ENCODE measurements at regions not wholly inside any gene's neighbourhood (a gene's known extent, or its start where the extent isn't known, plus 50 kb on each side); places are given as distances from the start of the nearest gene placed in this dataset.
"Not testable (repeated sequence)": the region's sequence is repeated elsewhere in the genome, so short reads cannot be mapped to it uniquely, and the experiment has no call there.

- no peak for DNase-seq (ENCODE audit: low spot score)
Measured at GRCh38 chr6:132198896-132199295, 202.4 kb downstream of the MOXD1 start.

GRCh38 chr6:132198040-132198439 is 203.2 kb downstream of the MOXD1 start:
- DNase-seq (ENCODE audit: low spot score), result no peak

- no peak for DNase-seq (ENCODE audit: low spot score)
Measured at GRCh38 chr6:132194529-132194928, 206.7 kb downstream of the MOXD1 start.

GRCh38 chr6:132192631-132193030 is 208.6 kb downstream of the MOXD1 start:
- DNase-seq (ENCODE audit: low spot score), result no peak

GRCh38 chr6:132190815-132191175 is 210.5 kb downstream of the MOXD1 start:
- no peak for DNase-seq (ENCODE audit: low spot score)

- no peak for DNase-seq (ENCODE audit: low spot score)
Measured at GRCh38 chr6:132190097-132190814, 211.0 kb downstream of the MOXD1 start.

GRCh38 chr6:132188556-132189264 is 212.6 kb downstream of the MOXD1 start:
- DNase-seq (ENCODE audit: low spot score), result no peak

- DNase-seq (ENCODE audit: low spot score), result no peak
Measured at GRCh38 chr6:132187816-132188215, 213.5 kb downstream of the MOXD1 start.

GRCh38 chr6:132184966-132185365 is 216.3 kb downstream of the MOXD1 start:
- DNase-seq (ENCODE audit: low spot score), result not testable (repeated sequence)

- DNase-seq (ENCODE audit: low spot score), result no peak
Measured at GRCh38 chr6:132179955-132180354, 221.3 kb downstream of the MOXD1 start.

- no peak for DNase-seq (ENCODE audit: low spot score)
Measured at GRCh38 chr6:132174919-132175318, 223.7 kb upstream of the CCN2 start.

- DNase-seq (ENCODE audit: low spot score), result no peak
Measured at GRCh38 chr6:132168961-132169360, 217.8 kb upstream of the CCN2 start.

- DNase-seq (ENCODE audit: low spot score), result no peak
Measured at GRCh38 chr6:132167929-132168892, 217.0 kb upstream of the CCN2 start.

GRCh38 chr6:132166526-132167051 is 215.4 kb upstream of the CCN2 start:
- DNase-seq (ENCODE audit: low spot score), result no peak

GRCh38 chr6:132165677-132166076 is 214.5 kb upstream of the CCN2 start:
- DNase-seq (ENCODE audit: low spot score), result no peak

- DNase-seq (ENCODE audit: low spot score), result peak; percentile 21
Measured at GRCh38 chr6:132161283-132161682, 210.1 kb upstream of the CCN2 start.

- no peak for DNase-seq (ENCODE audit: low spot score)
Measured at GRCh38 chr6:132153221-132153898, 202.2 kb upstream of the CCN2 start.

- DNase-seq (ENCODE audit: low spot score), result no peak
Measured at GRCh38 chr6:132147530-132148011, 196.4 kb upstream of the CCN2 start.

- DNase-seq (ENCODE audit: low spot score), result no peak
Measured at GRCh38 chr6:132144456-132144855, 193.3 kb upstream of the CCN2 start.

GRCh38 chr6:132143258-132143657 is 192.1 kb upstream of the CCN2 start:
- no peak for DNase-seq (ENCODE audit: low spot score)

- no peak for DNase-seq (ENCODE audit: low spot score)
Measured at GRCh38 chr6:132142768-132143167, 191.6 kb upstream of the CCN2 start.

- no peak for DNase-seq (ENCODE audit: low spot score)
Measured at GRCh38 chr6:132142308-132142707, 191.1 kb upstream of the CCN2 start.
